Activated naive CD4-positive, alpha-beta T cell treated with anti-CD3 and anti-CD28 coated beads for 36 hours (primary cell): ENCODE measurements at regions not wholly inside any gene's neighbourhood (a gene's known extent, or its start where the extent isn't known, plus 50 kb on each side); places are given as distances from the start of the nearest gene placed in this dataset.
"Not testable (repeated sequence)": the region's sequence is repeated elsewhere in the genome, so short reads cannot be mapped to it uniquely, and the experiment has no call there.

Experiments used
- CTCF ChIA-PET: fragments of 350-600 bp; sonication (Branson Sonifier 250); formaldehyde crosslinking; loops from one replicate; lab custom pipeline; 2021; ENCODE audit warnings: antibody characterized with exemption; lab: Charles Lee
- DNase-seq: peaks from one replicate; pipeline ENCODE4 v3.0.0-alpha.2; 2020
- H3K27ac Mint-ChIP-seq: one replicate; pipeline ENCODE4 v1.8.0; 2021; ENCODE audit warnings: mild to moderate bottlenecking, mixed read lengths
- H3K27me3 Mint-ChIP-seq: one replicate; pipeline ENCODE4 v1.8.0; 2021; ENCODE audit warnings: low read depth, mixed read lengths
- H3K36me3 Mint-ChIP-seq: one replicate; pipeline ENCODE4 v1.8.0; 2021; ENCODE audit warnings: low read depth, mixed read lengths
- H3K4me1 Mint-ChIP-seq: one replicate; pipeline ENCODE4 v1.8.0; 2021; ENCODE audit warnings: low read depth, mixed read lengths
- H3K4me3 Mint-ChIP-seq: one replicate; pipeline ENCODE4 v1.8.0; 2021; ENCODE audit warnings: mild to moderate bottlenecking, moderate library complexity, mixed read lengths
- H3K9me3 Mint-ChIP-seq: one replicate; pipeline ENCODE4 v1.8.0; 2021; ENCODE audit warnings: mixed read lengths
- intact Hi-C: fragments of 100-400 bp; cut with micrococcal nuclease; formaldehyde crosslinking; loops from one replicate; pipeline ENCODE4 v1.15.1; 2023

GRCh38 chr9:13814647-13815400 lies 499.1 kb downstream of the NFIB start:
- Mint-ChIP-seq H3K27me3 (no peaks in the 10 kb centered on the region), H3K27ac (no peak overlapping the region), H3K9me3 (peaks cover 17% of the 10 kb centered on the region), H3K36me3 (no peaks in the 10 kb centered on the region), H3K4me3 (no peak overlapping the region), H3K4me1 (no peaks in the 10 kb centered on the region)
- intact Hi-C loops: no loop called here
- no peak for DNase-seq
- CTCF ChIA-PET: no interaction called here

- H3K4me1 Mint-ChIP-seq: no peaks in the 10 kb centered on the region
- H3K27me3 Mint-ChIP-seq: no peaks in the 10 kb centered on the region
- no peak overlapping the region for H3K4me3 Mint-ChIP-seq
- no peak overlapping the region for H3K27ac Mint-ChIP-seq
- DNase-seq: no peak
- intact Hi-C loops: no loop called here
- CTCF ChIA-PET: no interaction called here
- H3K9me3 Mint-ChIP-seq: peaks cover 15% of the 10 kb centered on the region
- H3K36me3 Mint-ChIP-seq: no peaks in the 10 kb centered on the region
Observed at GRCh38 chr9:13811876-13812275, 502.1 kb downstream of the NFIB start.

GRCh38 chr9:13810510-13810909 lies 503.4 kb downstream of the NFIB start:
- CTCF ChIA-PET: no interaction called here
- no peak overlapping the region for H3K27ac Mint-ChIP-seq
- no peak for DNase-seq
- H3K4me3 Mint-ChIP-seq: no peak overlapping the region
- no peaks in the 10 kb centered on the region for H3K27me3 Mint-ChIP-seq
- intact Hi-C loops: no loop called here
- H3K4me1 Mint-ChIP-seq: no peaks in the 10 kb centered on the region
- H3K36me3 Mint-ChIP-seq: no peaks in the 10 kb centered on the region
- H3K9me3 Mint-ChIP-seq: peaks cover 17% of the 10 kb centered on the region

GRCh38 chr9:13809401-13809800 lies 504.5 kb downstream of the NFIB start:
- intact Hi-C loops: no loop called here
- Mint-ChIP-seq H3K27me3 (no peaks in the 10 kb centered on the region), H3K4me3 (no peak overlapping the region), H3K4me1 (no peaks in the 10 kb centered on the region), H3K36me3 (no peaks in the 10 kb centered on the region), H3K27ac (no peak overlapping the region), H3K9me3 (peaks cover 11% of the 10 kb centered on the region)
- DNase-seq: no peak
- CTCF ChIA-PET: no interaction called here

- Mint-ChIP-seq H3K9me3 (peaks cover 10% of the 10 kb centered on the region), H3K27me3 (no peaks in the 10 kb centered on the region), H3K36me3 (no peaks in the 10 kb centered on the region), H3K4me3 (no peak overlapping the region), H3K27ac (no peak overlapping the region), H3K4me1 (no peaks in the 10 kb centered on the region)
- CTCF ChIA-PET: no interaction called here
- intact Hi-C loops: no loop called here
- DNase-seq: no peak
Observed at GRCh38 chr9:13807118-13807517, 506.8 kb downstream of the NFIB start.

GRCh38 chr9:13806714-13807113 lies 507.2 kb downstream of the NFIB start:
- Mint-ChIP-seq H3K27ac (no peak overlapping the region), H3K9me3 (peaks cover 7% of the 10 kb centered on the region), H3K4me1 (no peaks in the 10 kb centered on the region), H3K36me3 (no peaks in the 10 kb centered on the region), H3K4me3 (no peak overlapping the region), H3K27me3 (no peaks in the 10 kb centered on the region)
- DNase-seq: no peak
- CTCF ChIA-PET: no interaction called here
- intact Hi-C loops: no loop called here

GRCh38 chr9:13805546-13805945 lies 508.4 kb downstream of the NFIB start:
- DNase-seq: no peak
- H3K9me3 Mint-ChIP-seq: peaks cover 2% of the 10 kb centered on the region
- CTCF ChIA-PET: no interaction called here
- no peak overlapping the region for H3K27ac Mint-ChIP-seq
- no peaks in the 10 kb centered on the region for H3K27me3 Mint-ChIP-seq
- no peaks in the 10 kb centered on the region for H3K36me3 Mint-ChIP-seq
- no peak overlapping the region for H3K4me3 Mint-ChIP-seq
- no peaks in the 10 kb centered on the region for H3K4me1 Mint-ChIP-seq
- intact Hi-C loops: no loop called here

GRCh38 chr9:13804532-13804931 lies 509.4 kb downstream of the NFIB start:
- Mint-ChIP-seq H3K9me3 (peaks cover 2% of the 10 kb centered on the region), H3K4me1 (no peaks in the 10 kb centered on the region), H3K27me3 (no peaks in the 10 kb centered on the region), H3K27ac (no peak overlapping the region), H3K4me3 (no peak overlapping the region), H3K36me3 (no peaks in the 10 kb centered on the region)
- intact Hi-C loops: no loop called here
- DNase-seq: no peak
- CTCF ChIA-PET: no interaction called here

- Mint-ChIP-seq H3K4me1 (no peaks in the 10 kb centered on the region), H3K27me3 (no peaks in the 10 kb centered on the region), H3K9me3 (peaks cover 4% of the 10 kb centered on the region), H3K4me3 (no peak overlapping the region), H3K27ac (no peak overlapping the region), H3K36me3 (no peaks in the 10 kb centered on the region)
- intact Hi-C loops: no loop called here
- CTCF ChIA-PET: no interaction called here
- no peak for DNase-seq
Observed at GRCh38 chr9:13800776-13801175, 513.2 kb downstream of the NFIB start.

- H3K27me3 Mint-ChIP-seq, DNase-seq, H3K36me3 Mint-ChIP-seq, H3K4me1 Mint-ChIP-seq, H3K27ac Mint-ChIP-seq, CTCF ChIA-PET, intact Hi-C loops, H3K4me3 Mint-ChIP-seq: not testable (repeated sequence)
- peaks cover 16% of the 10 kb centered on the region for H3K9me3 Mint-ChIP-seq
Observed at GRCh38 chr9:13797701-13798100, 516.2 kb downstream of the NFIB start.

- Mint-ChIP-seq H3K27me3 (no peaks in the 10 kb centered on the region), H3K27ac (no peak overlapping the region), H3K4me1 (no peaks in the 10 kb centered on the region), H3K4me3 (no peak overlapping the region), H3K36me3 (no peaks in the 10 kb centered on the region), H3K9me3 (peaks cover 14% of the 10 kb centered on the region)
- intact Hi-C loops: no loop called here
- DNase-seq: no peak
- CTCF ChIA-PET: no interaction called here
Observed at GRCh38 chr9:13791816-13792215, 512.3 kb upstream of the MPDZ start.

GRCh38 chr9:13790055-13790454 lies 510.6 kb upstream of the MPDZ start:
- CTCF ChIA-PET: no interaction called here
- Mint-ChIP-seq H3K27me3 (no peaks in the 10 kb centered on the region), H3K36me3 (no peaks in the 10 kb centered on the region), H3K4me3 (no peak overlapping the region), H3K4me1 (no peaks in the 10 kb centered on the region), H3K27ac (no peak overlapping the region), H3K9me3 (peaks cover 10% of the 10 kb centered on the region)
- no peak for DNase-seq
- intact Hi-C loops: no loop called here

- H3K4me3 Mint-ChIP-seq: no peak overlapping the region
- H3K36me3 Mint-ChIP-seq: no peaks in the 10 kb centered on the region
- no peak overlapping the region for H3K27ac Mint-ChIP-seq
- H3K9me3 Mint-ChIP-seq: no peaks in the 10 kb centered on the region
- intact Hi-C loops: no loop called here
- no peak for DNase-seq
- CTCF ChIA-PET: interaction anchor here (0.6 kb wide), 1 partner anchor 1068 kb away, joined by 7 read pairs; no protein-coding TSS in a partner anchor
- no peaks in the 10 kb centered on the region for H3K27me3 Mint-ChIP-seq
- no peaks in the 10 kb centered on the region for H3K4me1 Mint-ChIP-seq
Observed at GRCh38 chr9:13787234-13787833, 507.8 kb upstream of the MPDZ start.
